SK-N-SH (cell line): ENCODE measurements at regions not wholly inside any gene's neighbourhood (a gene's known extent, or its start where the extent isn't known, plus 50 kb on each side); places are given as distances from the start of the nearest gene placed in this dataset.

Experiments
- EZH2phosphoT487 ChIP-seq: fragments of 200-600 bp; sonication (generic); IDR thresholded peaks from 2 replicates; pipeline ENCODE4 v1.6.1; 2017; ENCODE audit warnings: low read depth, mixed run types, mild to moderate bottlenecking, antibody characterized with exemption, moderate library complexity, borderline replicate concordance
- TF ChIP-seq, protein P1 (sequence below): fragments of 200-600 bp; sonication (generic); IDR thresholded peaks from 2 replicates; pipeline ENCODE4 v1.6.1; 2017; ENCODE audit warnings: antibody characterized with exemption, mild to moderate bottlenecking, moderate library complexity

GRCh38 chr7:81851413-81851812 is 81.6 kb upstream of the HGF start:
- TF ChIP-seq, protein P1, sequence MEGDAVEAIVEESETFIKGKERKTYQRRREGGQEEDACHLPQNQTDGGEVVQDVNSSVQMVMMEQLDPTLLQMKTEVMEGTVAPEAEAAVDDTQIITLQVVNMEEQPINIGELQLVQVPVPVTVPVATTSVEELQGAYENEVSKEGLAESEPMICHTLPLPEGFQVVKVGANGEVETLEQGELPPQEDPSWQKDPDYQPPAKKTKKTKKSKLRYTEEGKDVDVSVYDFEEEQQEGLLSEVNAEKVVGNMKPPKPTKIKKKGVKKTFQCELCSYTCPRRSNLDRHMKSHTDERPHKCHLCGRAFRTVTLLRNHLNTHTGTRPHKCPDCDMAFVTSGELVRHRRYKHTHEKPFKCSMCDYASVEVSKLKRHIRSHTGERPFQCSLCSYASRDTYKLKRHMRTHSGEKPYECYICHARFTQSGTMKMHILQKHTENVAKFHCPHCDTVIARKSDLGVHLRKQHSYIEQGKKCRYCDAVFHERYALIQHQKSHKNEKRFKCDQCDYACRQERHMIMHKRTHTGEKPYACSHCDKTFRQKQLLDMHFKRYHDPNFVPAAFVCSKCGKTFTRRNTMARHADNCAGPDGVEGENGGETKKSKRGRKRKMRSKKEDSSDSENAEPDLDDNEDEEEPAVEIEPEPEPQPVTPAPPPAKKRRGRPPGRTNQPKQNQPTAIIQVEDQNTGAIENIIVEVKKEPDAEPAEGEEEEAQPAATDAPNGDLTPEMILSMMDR: no peak
- no peak for TF ChIP-seq EZH2phosphoT487
